ENCODE measurements at regions not wholly inside any gene's neighbourhood (a gene's known extent, or its start where the extent isn't known, plus 50 kb on each side); places are given as distances from the start of the nearest gene placed in this dataset.

DNA sequence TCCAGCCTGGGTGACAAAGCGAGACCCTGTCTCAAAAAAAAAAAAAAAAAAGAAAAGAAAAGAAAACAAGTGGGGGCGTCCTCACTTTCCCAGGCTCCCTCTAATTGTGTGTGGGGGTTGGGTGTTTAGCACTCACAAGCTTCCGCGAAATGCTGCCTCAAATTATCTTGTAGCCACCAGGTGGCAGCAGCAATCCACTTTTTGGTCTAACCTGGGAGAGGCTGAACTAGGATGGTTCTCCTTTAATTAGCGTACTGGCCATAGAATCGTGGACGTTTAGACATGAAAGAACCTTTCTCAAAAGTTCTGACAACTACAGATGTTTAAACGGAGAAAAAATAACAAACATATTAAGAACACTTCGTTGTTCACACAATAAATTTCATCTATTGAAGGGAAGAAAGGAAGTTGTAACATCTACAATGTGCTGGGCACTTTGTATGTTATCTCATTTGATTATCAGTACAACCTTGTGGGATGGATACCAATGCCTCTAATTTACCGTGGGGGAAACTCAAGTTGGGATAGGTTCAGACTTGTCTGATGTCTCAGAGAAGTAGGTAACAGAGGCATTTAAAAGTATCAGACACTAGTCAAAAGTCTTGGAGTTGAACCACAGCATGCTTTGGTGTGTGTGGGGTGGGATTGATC, 122.7 kb upstream of the NABP1 start:
- WGBS, 2 donors, result 5 to 8% methylated on average over 10 of the region's 10 CpGs
- DNase-seq, result peak; percentile 78 to 85
- intact Hi-C loops (cut with DNase I), result loop anchor here (5.0 to 10.0 kb wide), 2 partner anchors 137 to 610 kb away; no protein-coding TSS in a partner anchor

GRCh38 chr2:191556463-191556862, 121.5 kb upstream of the NABP1 start:
- DNase-seq, result no peak
- no peaks in the 10 kb centered on the region for H3K9me3 ChIP-seq
- H3K36me3 ChIP-seq, result no peaks in the 10 kb centered on the region
- H3K4me3 ChIP-seq (replicated peaks in 1 of 3), result no peak overlapping the region
- intact Hi-C loops (cut with DNase I), result loop anchor here (5.0 to 10.0 kb wide), 2 partner anchors 136 to 608 kb away; no protein-coding TSS in a partner anchor
- no peaks in the 10 kb centered on the region for H3K27me3 ChIP-seq
- TF ChIP-seq, protein P1, sequence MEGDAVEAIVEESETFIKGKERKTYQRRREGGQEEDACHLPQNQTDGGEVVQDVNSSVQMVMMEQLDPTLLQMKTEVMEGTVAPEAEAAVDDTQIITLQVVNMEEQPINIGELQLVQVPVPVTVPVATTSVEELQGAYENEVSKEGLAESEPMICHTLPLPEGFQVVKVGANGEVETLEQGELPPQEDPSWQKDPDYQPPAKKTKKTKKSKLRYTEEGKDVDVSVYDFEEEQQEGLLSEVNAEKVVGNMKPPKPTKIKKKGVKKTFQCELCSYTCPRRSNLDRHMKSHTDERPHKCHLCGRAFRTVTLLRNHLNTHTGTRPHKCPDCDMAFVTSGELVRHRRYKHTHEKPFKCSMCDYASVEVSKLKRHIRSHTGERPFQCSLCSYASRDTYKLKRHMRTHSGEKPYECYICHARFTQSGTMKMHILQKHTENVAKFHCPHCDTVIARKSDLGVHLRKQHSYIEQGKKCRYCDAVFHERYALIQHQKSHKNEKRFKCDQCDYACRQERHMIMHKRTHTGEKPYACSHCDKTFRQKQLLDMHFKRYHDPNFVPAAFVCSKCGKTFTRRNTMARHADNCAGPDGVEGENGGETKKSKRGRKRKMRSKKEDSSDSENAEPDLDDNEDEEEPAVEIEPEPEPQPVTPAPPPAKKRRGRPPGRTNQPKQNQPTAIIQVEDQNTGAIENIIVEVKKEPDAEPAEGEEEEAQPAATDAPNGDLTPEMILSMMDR (IDR thresholded peaks at IDR 0.05), result no peak
- TF ChIP-seq POLR2A (IDR thresholded peaks at IDR 0.05), result no peak
- no peaks in the 10 kb centered on the region for H3K4me1 ChIP-seq
- H3K27ac ChIP-seq, result no peak overlapping the region
- 84 to 90% methylated on average over 2 of the region's 2 CpGs for WGBS, 2 donors

More for the DNA sequence above, 122.7 kb upstream of the NABP1 start:
- Histone ChIP-seq H3K4me1 (no peaks in the 10 kb centered on the region), H3K9me3 (no peaks in the 10 kb centered on the region), H3K27ac (no peak overlapping the region), H3K27me3 (no peaks in the 10 kb centered on the region), H3K36me3 (no peaks in the 10 kb centered on the region), H3K4me3 (replicated peaks in 1 of 3) (no peak overlapping the region)
- TF ChIP-seq, protein P1 (IDR thresholded peaks at IDR 0.05), result peak in 5 of 6 experiments; percentile 35 to 76 (median 72)
- no peak for TF ChIP-seq POLR2A (IDR thresholded peaks at IDR 0.05)

DNA sequence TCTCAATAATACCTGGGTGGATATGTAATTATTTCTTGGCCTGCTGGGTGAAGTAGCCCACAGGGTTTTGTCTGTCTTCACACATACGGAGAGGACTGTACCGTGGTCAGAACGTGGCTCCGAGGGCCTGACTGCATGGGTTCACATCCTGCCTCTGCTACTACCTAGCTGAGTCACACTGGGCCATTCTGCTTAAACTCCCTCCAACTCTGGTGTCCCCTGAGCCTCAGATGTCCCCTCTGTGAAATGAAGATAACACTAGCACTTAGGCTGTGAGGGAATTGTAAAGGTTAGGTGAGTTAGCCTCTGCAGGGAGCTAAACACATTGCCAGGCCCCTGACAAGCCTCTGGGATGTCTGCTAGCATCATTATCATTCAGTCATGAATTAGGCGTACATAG, 120.1 kb upstream of the NABP1 start:
- no peaks in the 10 kb centered on the region for H3K27me3 ChIP-seq
- WGBS, 2 donors, result 88 to 94% methylated on average over 5 of the region's 5 CpGs
- H3K4me3 ChIP-seq (replicated peaks in 1 of 3), result no peak overlapping the region
- intact Hi-C loops (cut with DNase I), result loop anchor here (5.0 to 10.0 kb wide), 2 partner anchors 134 to 607 kb away; no protein-coding TSS in a partner anchor
- no peaks in the 10 kb centered on the region for H3K9me3 ChIP-seq
- no peaks in the 10 kb centered on the region for H3K36me3 ChIP-seq
- no peak for TF ChIP-seq POLR2A (IDR thresholded peaks at IDR 0.05)
- TF ChIP-seq, protein P1 (IDR thresholded peaks at IDR 0.05), result no peak
- no peak overlapping the region for H3K27ac ChIP-seq
- no peaks in the 10 kb centered on the region for H3K4me1 ChIP-seq
- DNase-seq, result no peak

GRCh38 chr2:191559569-191559968, 118.4 kb upstream of the NABP1 start:
- no peak for TF ChIP-seq POLR2A (IDR thresholded peaks at IDR 0.05)
- TF ChIP-seq, protein P1 (IDR thresholded peaks at IDR 0.05), result no peak
- DNase-seq, result no peak
- Histone ChIP-seq H3K27ac (no peak overlapping the region), H3K4me3 (replicated peaks in 1 of 3) (no peak overlapping the region), H3K9me3 (no peaks in the 10 kb centered on the region), H3K27me3 (no peaks in the 10 kb centered on the region), H3K36me3 (no peaks in the 10 kb centered on the region), H3K4me1 (no peaks in the 10 kb centered on the region)
- 93 to 94% methylated on average over 4 of the region's 4 CpGs for WGBS, 2 donors
- intact Hi-C loops (cut with DNase I), result loop anchor here (5.0 to 10.0 kb wide), 2 partner anchors 133 to 605 kb away; no protein-coding TSS in a partner anchor

DNA sequence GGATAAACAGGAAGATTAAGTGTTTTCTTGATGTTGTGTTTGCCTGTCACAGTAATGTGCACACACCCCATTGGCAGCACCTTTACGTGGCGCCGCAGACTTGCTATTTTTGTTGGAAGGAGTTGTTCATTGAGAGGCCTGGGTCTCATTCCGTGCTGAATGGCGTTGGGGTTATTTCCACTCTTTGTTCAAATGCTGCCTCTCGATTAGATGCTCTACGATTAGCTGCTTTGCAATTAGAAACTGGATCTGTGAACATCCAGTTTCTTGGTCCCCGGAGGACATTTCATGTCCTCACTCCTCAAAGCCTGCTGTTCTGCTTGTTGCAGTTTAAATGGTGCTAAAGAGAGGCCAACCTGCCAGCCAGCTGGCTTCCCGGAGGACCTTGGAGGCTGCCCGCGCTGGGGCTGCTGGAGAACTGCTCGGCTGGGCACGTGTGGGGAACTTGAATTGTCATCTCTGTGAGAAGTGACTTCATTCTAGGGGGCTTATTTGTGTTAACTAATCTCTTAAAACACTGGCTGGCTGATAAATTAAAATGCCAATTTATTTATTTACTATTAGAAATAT, 117.4 kb upstream of the NABP1 start:
- WGBS, 2 donors, result 60 to 67% methylated on average over 13 of the region's 13 CpGs

More for the DNA sequence above, 117.4 kb upstream of the NABP1 start:
- Histone ChIP-seq H3K4me1 (no peaks in the 10 kb centered on the region), H3K27ac (no peak overlapping the region), H3K9me3 (no peaks in the 10 kb centered on the region), H3K36me3 (no peaks in the 10 kb centered on the region), H3K27me3 (no peaks in the 10 kb centered on the region), H3K4me3 (replicated peaks in 1 of 3) (no peak overlapping the region)
- no peak for TF ChIP-seq POLR2A (IDR thresholded peaks at IDR 0.05)
- TF ChIP-seq, protein P1 (IDR thresholded peaks at IDR 0.05), result no peak
- intact Hi-C loops (cut with DNase I), result no loop called here
- peak in 1 of 2 donors; percentile 1 for DNase-seq

Measured in thyroid gland (tissue), 4 donors.